Heart left ventricle (tissue), 16 donors: ENCODE measurements at regions not wholly inside any gene's neighbourhood (a gene's known extent, or its start where the extent isn't known, plus 50 kb on each side); places are given as distances from the start of the nearest gene placed in this dataset.

Source experiments
- ATAC-seq, 4 donors: fragments of 200-7000 bp; cut with Tn5 transposase; one replicate each; pipeline ENCODE4 v1.9.1; 2020 to 2022; ENCODE audit warnings: moderate library complexity in 4 of 4, mild to moderate bottlenecking in 3 of 4, moderate number of reproducible peaks in 1 of 4
- DNase-seq, 5 donors: peaks; one replicate each; pipeline ENCODE4 v3.0.0-alpha.2; 2020
- H3K27ac ChIP-seq, 12 donors: fragments of 200-600 bp; sonication (generic) in 4 of 12; one replicate each; pipeline versions ENCODE4 v1.5.0 to v1.8.0; 2016 to 2022; ENCODE audit warnings: mild to moderate bottlenecking in 2 of 12
- H3K27me3 ChIP-seq, 9 donors: fragments of 200-600 bp; sonication (generic) in 2 of 9; one replicate each; pipeline versions ENCODE4 v1.5.1 to v1.8.0; 2016 to 2022; ENCODE audit warnings: mild to moderate bottlenecking in 3 of 9
- H3K36me3 ChIP-seq, 9 donors: fragments of 200-600 bp; sonication (generic) in 2 of 9; one replicate each; pipeline versions ENCODE4 v1.5.0 to v1.8.0; 2018 to 2022; ENCODE audit warnings: mild to moderate bottlenecking in 2 of 9
- H3K4me1 ChIP-seq, 12 donors: fragments of 200-600 bp; sonication (generic) in 4 of 12; one replicate each; pipeline versions ENCODE4 v1.5.0 to v1.8.0; 2016 to 2022; ENCODE audit warnings: mild to moderate bottlenecking in 3 of 12
- H3K4me3 ChIP-seq, 12 donors: fragments of 200-600 bp; sonication (generic) in 4 of 12; one replicate each; pipeline versions ENCODE4 v1.5.0 to v1.8.0; 2017 to 2022; ENCODE audit warnings: mild to moderate bottlenecking in 9 of 12, moderate library complexity in 4 of 12
- H3K9me3 ChIP-seq, 12 donors: fragments of 200-600 bp; sonication (generic) in 4 of 12; one replicate each; pipeline versions ENCODE4 v1.5.0 to v1.8.0; 2016 to 2022; ENCODE audit warnings: mild to moderate bottlenecking in 1 of 12
- POLR2A ChIP-seq, 2 donors: fragments of 450-650 bp; IDR thresholded peaks; one replicate each; pipeline ENCODE4 v1.6.1; 2017; ENCODE audit warnings: antibody characterized with exemption in 2 of 2, mild to moderate bottlenecking in 2 of 2, moderate library complexity in 2 of 2
- WGBS, 4 donors: extraction: QIAGEN DNeasy Blood & Tissue Kit in 2 of 4; methylation state at CpG; one replicate each; pipeline versions ENCODE4 v1.1.5 to v1.1.7; 2013 to 2018; 5-methylcytosine and 5-hydroxymethylcytosine counted together
- intact Hi-C, 10 donors: fragments of 100-400 bp; cut with DNase I; formaldehyde crosslinking; loops; one replicate each; pipeline versions ENCODE4 v1.11.1 to v1.14.2; 2022
- TF ChIP-seq, protein P1 (sequence below), 12 donors: fragments of 200-600 bp; sonication (generic) in 4 of 12; IDR thresholded peaks; one replicate each; pipeline versions ENCODE4 v1.5.0 to v1.8.0; 2018 to 2022; ENCODE audit warnings: antibody characterized with exemption in 12 of 12, mild to moderate bottlenecking in 5 of 12
- donor health status: ischemic (EF 13 %, LVEDD 7.1; RV severe dilation, severe dysfunction).
- donor health status: healthy with polysubstance abuse.
- donor health status: DM: no; HTN: yes; CAD: no.
- donor health status: DM: no; HTN: no; CAD: no.
- donor health status: ischemic (EF 25% LVEDD 6.9; RV normal size, moderate dysfunction).
- donor health status: ischemic (EF 25% LVEDD 5.7; RV mildly dilated, moderate dysfunction).
- donor health status: healthy.
- donor health status: DM: yes; HTN: yes; CAD: no.
- donor health status: ischemic (EF 35%, LVEDD 5.7; RV mildly dilated, moderate dysfunction).
- donor health status: nonischemic (EF 11% LVEDD 7.7; RV severe dilation, severe dysfunction).
- donor health status: DM: yes; HTN: yes; CAD: no.
- donor health status: PGD.
- donor health status: ischemic (EF 29% LVEDD 5.4; RV normal size, mild dysfunction).
- donor health status: nonischemic (EF 23%, LVEDD 6.1; RV moderate dilation, normal function).

DNA sequence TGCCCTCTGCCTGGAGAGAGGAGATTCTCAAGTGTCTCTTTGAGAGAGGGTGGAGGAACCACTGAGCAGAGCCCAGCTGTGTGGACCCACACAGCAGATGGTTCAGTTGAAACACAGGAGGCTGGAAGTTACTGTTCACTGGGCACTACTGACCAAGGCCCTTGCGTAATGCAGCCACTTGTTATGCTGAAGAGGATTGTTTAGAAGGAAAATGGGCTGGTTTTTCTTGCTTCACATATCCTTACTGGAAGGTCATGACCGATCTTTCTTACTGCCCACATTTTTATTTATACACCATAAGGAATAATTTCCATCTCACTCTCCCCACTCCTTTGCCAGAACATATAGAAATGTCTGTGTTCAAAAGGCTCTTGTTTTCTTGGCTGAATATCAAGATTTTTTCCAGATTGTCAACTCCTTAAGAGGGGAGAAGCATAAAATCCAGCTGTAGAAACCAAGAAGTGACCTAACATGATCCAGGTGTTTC, 375.1 kb upstream of the DDHD1 start:
- Histone ChIP-seq H3K36me3 (no peaks in the 10 kb centered on the region), H3K4me1 (no peaks in the 10 kb centered on the region), H3K9me3 (no peaks in the 10 kb centered on the region), H3K4me3 (no peak overlapping the region), H3K27ac (no peak overlapping the region), H3K27me3 (no peaks in the 10 kb centered on the region)
- no peak for TF ChIP-seq POLR2A (IDR thresholded peaks at IDR 0.05)
- TF ChIP-seq, protein P1, sequence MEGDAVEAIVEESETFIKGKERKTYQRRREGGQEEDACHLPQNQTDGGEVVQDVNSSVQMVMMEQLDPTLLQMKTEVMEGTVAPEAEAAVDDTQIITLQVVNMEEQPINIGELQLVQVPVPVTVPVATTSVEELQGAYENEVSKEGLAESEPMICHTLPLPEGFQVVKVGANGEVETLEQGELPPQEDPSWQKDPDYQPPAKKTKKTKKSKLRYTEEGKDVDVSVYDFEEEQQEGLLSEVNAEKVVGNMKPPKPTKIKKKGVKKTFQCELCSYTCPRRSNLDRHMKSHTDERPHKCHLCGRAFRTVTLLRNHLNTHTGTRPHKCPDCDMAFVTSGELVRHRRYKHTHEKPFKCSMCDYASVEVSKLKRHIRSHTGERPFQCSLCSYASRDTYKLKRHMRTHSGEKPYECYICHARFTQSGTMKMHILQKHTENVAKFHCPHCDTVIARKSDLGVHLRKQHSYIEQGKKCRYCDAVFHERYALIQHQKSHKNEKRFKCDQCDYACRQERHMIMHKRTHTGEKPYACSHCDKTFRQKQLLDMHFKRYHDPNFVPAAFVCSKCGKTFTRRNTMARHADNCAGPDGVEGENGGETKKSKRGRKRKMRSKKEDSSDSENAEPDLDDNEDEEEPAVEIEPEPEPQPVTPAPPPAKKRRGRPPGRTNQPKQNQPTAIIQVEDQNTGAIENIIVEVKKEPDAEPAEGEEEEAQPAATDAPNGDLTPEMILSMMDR (IDR thresholded peaks at IDR 0.05), result no peak
- 66 to 85% (median 79%) methylated on average over 2 of the region's 2 CpGs for WGBS, 4 donors
- ATAC-seq (peak in 2 of 4 donors; percentile 34 to 59), DNase-seq (no peak)
- intact Hi-C loops, result no loop called here

DNA sequence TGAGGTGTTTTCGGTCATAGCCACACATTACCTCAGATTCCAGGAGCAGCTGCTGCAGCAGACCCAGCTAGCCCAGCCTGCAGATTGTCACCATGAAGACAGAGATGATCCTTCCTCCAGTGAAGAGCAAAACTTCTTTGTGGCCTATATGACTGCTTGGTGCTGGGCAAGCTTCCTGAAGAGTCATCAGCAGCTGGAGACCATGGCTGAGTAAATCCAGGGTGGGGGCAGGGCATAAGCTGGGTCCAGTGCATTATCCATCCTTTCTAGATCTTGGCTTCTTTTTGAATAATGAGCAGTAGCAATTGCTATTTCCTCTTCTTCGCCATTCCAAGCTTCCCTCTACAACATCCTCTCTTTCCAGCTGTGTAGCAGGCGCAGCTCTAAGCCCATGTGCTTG, 373.1 kb upstream of the DDHD1 start:
- DNase-seq (peak in 1 of 5 donors; percentile 30), ATAC-seq (peak in 2 of 4 donors; percentile 38 to 39)
- Histone ChIP-seq H3K27me3 (no peaks in the 10 kb centered on the region), H3K27ac (no peak overlapping the region), H3K4me1 (no peaks in the 10 kb centered on the region), H3K4me3 (no peak overlapping the region), H3K9me3 (peaks cover 0 to 4% (median 0%) of the 10 kb centered on the region in 12 donors), H3K36me3 (no peaks in the 10 kb centered on the region)
- intact Hi-C loops, result no loop called here
- WGBS, 4 donors, result 56 to 69% (median 62%) methylated on average over 3 of the region's 3 CpGs
- TF ChIP-seq, protein P1 (IDR thresholded peaks at IDR 0.05), result no peak
- TF ChIP-seq POLR2A (IDR thresholded peaks at IDR 0.05), result no peak

DNA sequence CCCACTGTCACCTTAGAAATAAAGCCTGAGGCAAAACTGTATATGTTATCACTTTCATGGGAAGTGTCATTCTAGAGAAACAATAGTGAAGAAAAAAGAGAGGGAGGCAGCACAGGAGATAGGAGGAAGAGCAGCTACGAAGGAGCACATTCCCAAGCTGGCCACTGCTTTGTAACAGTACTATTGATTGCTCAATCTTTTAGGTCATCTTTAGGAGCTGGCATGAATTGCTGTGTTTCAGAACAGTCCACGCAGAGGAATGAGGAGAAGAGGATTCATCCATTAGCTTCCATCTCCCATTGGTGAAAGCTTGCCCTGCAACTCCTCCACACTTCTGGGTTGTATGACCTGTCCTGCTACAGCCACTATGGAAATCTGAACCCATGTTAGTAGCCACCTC, 372.5 kb upstream of the DDHD1 start:
- H3K4me1 ChIP-seq, result no peaks in the 10 kb centered on the region
- no peak for DNase-seq
- H3K27ac ChIP-seq, result no peak overlapping the region
- H3K4me3 ChIP-seq, result no peak overlapping the region
- H3K9me3 ChIP-seq, result peaks cover 0 to 4% (median 0%) of the 10 kb centered on the region in 12 donors
- peak in 2 of 4 donors; percentile 13 to 42 for ATAC-seq
- no peak for TF ChIP-seq POLR2A (IDR thresholded peaks at IDR 0.05)
- TF ChIP-seq, protein P1 (IDR thresholded peaks at IDR 0.05), result no peak
- H3K36me3 ChIP-seq, result no peaks in the 10 kb centered on the region
- no peaks in the 10 kb centered on the region for H3K27me3 ChIP-seq
- intact Hi-C loops, result no loop called here
- WGBS, 4 donors, result 71 to 86% (median 81%) methylated on average over 2 of the region's 2 CpGs

DNA sequence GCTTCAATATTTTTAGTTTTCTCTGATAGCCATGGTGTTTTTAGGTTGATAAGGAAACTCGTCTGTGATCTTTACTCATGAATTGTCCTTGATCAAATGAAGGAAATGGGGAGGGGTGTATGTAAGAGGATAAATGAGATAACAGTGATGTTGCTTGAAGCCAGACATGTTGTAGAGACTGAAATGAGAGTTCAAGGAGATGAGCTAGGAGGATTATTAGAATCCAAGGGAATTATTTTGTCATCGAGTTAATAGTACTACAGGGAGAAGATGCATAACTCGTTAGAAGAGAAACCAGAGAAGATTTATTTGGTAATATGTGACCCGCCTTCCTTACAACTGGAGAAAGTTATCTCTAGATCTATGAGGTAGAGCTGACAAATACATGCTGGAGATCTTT, 371.3 kb upstream of the DDHD1 start:
- intact Hi-C loops, result no loop called here
- no peak for ATAC-seq
- Histone ChIP-seq H3K9me3 (peaks cover 0 to 4% (median 0%) of the 10 kb centered on the region in 12 donors), H3K4me1 (no peaks in the 10 kb centered on the region), H3K27me3 (no peaks in the 10 kb centered on the region), H3K27ac (no peak overlapping the region), H3K4me3 (no peak overlapping the region), H3K36me3 (no peaks in the 10 kb centered on the region)
- WGBS, 4 donors, result 62 to 76% (median 69%) methylated on average over 4 of the region's 4 CpGs
- no peak for DNase-seq
- TF ChIP-seq POLR2A (IDR thresholded peaks at IDR 0.05), result no peak
- TF ChIP-seq, protein P1 (IDR thresholded peaks at IDR 0.05), result no peak
